ENCODE measurements at regions not wholly inside any gene's neighbourhood (a gene's known extent, or its start where the extent isn't known, plus 50 kb on each side); places are given as distances from the start of the nearest gene placed in this dataset.

- TF ChIP-seq SUZ12 (IDR thresholded peaks at IDR 0.05; ENCODE audit: unreplicated experiment) (no peak), REST (IDR thresholded peaks at IDR 0.05; ENCODE audit: low read depth, low read length) (no peak), EZH2 (IDR thresholded peaks at IDR 0.05; ENCODE audit: borderline replicate concordance, control insufficient read depth, low read depth, low read length) (no peak)
Observed at GRCh38 chr4:97394653-97395052, 748.6 kb downstream of the STPG2 start (continued).

- Histone ChIP-seq H3K79me2 (ENCODE audit: control insufficient read depth, insufficient read depth, low read length) (no peaks in the 10 kb centered on the region), H3K9me3 (replicated peaks; ENCODE audit: control insufficient read depth, insufficient read depth, low read length) (no peaks in the 10 kb centered on the region; the same call in 2 of the 3 replicates), H3K36me3 (ENCODE audit: control insufficient read depth in 2 of 2, insufficient read depth in 2 of 2, low read length in 1 of 2) (no peaks in the 10 kb centered on the region), H4K20me1 (ENCODE audit: control insufficient read depth, insufficient read depth) (no peaks in the 10 kb centered on the region), H3K9ac (ENCODE audit: control insufficient read depth, insufficient read depth, low read length) (no peak overlapping the region), H3K4me3 (no peak overlapping the region), H3K27me3 (replicated peaks in 1 of 2; ENCODE audit: control insufficient read depth in 2 of 2, insufficient read depth in 2 of 2, low read length in 1 of 2) (no peaks in the 10 kb centered on the region), H2AFZ (ENCODE audit: control insufficient read depth, low read depth, low read length) (no peak overlapping the region), H3K27ac (ENCODE audit: control insufficient read depth, insufficient read depth) (no peak overlapping the region), H3K4me1 (ENCODE audit: control insufficient read depth, insufficient read depth, low read length) (no peaks in the 10 kb centered on the region), H3K4me2 (ENCODE audit: control insufficient read depth, insufficient read depth) (no peak overlapping the region)
- FAIRE-seq (no peak), DNase-seq (ENCODE audit: low read depth, low spot score) (no peak), ATAC-seq (no peak)
- ChIA-PET SMC1A (ENCODE audit: uncharacterized antibody, unreplicated experiment) (no interaction called here), CTCF (no interaction called here), POLR2A (no interaction called here), RAD21 (ENCODE audit: unreplicated experiment) (no interaction called here)
- intact Hi-C loops (cut with micrococcal nuclease; ENCODE audit: unreplicated experiment) (no loop called here), in situ Hi-C loops (cut with MboI) (no loop called here)
- TF ChIP-seq TCF12 (IDR thresholded peaks at IDR 0.05; ENCODE audit: low read depth, low read length) = no peak
- TF ChIP-seq MEF2A (IDR thresholded peaks at IDR 0.05; ENCODE audit: insufficient read depth, low read depth, low read length) = no peak
- no peak for TF ChIP-seq BRCA1 (IDR thresholded peaks at IDR 0.05; ENCODE audit: low read depth, low read length)
- TF ChIP-seq PML (IDR thresholded peaks at IDR 0.05; ENCODE audit: low read length) = no peak
- no TSS peak for BruUV-seq (replicated peaks)
- 19% methylated on average over 3 of the region's 3 CpGs for WGBS (ENCODE audit: insufficient coverage, insufficient replicate concordance, low lambda C conversion rate, missing lambda C conversion rate)
Observed at GRCh38 chr4:97396097-97396496, 747.2 kb downstream of the STPG2 start.

All from GM12878 (cell line).